ENCODE measurements at regions not wholly inside any gene's neighbourhood (a gene's known extent, or its start where the extent isn't known, plus 50 kb on each side); places are given as distances from the start of the nearest gene placed in this dataset.

- peak in 2 of 4 donors; percentile 57 to 61 for DNase-seq (ENCODE audit: low read depth in 4 of 4, low spot score in 3 of 4)
These were observed 52.2 kb upstream of the DAB2IP start for GRCh38 chr9:121598965-121599871.

DNA sequence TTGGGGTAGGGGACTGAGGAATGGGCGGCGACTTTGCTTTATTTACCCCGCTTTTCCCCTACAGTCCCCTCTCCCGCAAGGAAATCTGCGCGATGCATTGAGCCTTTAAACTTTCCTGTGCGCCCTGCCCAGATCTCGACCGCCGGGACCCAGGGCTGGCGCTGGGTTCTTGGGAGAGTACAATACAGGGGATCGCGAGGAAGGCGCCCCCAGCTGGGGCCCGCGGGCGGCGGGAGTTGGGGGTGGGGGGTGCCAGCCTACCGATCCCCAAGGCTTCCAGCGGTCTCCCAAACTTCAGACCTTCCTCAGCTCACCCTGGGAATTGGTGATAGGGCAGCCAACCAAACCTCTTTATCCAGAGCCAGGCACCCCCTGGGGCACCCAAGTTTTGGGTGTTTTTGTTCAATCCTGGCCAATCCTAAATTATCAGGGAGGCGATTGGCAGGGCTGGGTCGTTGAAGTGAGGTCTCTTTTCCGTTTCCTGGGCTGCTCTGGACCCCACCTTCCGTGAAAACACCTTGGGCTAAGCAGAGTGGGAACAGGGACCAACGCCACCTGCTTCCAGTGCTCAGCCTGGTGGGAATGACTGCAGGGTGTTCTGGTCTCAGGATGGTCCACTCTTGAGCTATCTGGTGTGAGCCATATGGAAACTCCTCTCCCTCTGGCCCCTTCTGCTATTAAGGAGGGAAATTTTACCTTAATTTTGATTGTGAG lies 51.4 kb upstream of the DAB2IP start:
- DNase-seq (ENCODE audit: low read depth in 4 of 4, low spot score in 3 of 4) = no peak

DNA sequence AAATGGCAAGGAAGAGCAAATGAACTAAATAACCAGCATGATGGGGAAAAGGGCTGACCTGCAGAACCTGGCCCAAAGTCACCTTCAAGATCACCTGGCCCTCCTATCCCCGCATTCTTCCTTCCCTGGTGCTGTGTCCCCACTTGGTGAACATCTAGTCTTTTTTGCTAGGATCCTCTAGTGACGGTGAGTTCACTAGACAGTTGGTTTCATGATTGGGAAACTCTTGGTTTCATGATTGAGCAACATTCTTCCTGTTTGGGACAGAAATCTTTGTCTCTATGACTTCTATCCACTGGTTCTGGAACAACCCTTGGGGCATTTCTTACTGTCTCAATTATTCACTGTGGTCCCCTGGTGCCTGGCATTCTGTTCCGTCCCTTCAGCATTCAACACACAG lies 50.2 kb upstream of the DAB2IP start:
- no peak for DNase-seq (ENCODE audit: low read depth in 4 of 4, low spot score in 3 of 4)

Measured in left renal pelvis (tissue), 4 donors.